GM19467 (cell line): ENCODE measurements at regions not wholly inside any gene's neighbourhood (a gene's known extent, or its start where the extent isn't known, plus 50 kb on each side); places are given as distances from the start of the nearest gene placed in this dataset.

Experiments used
- ATAC-seq: cut with Tn5 transposase; IDR thresholded peaks from one replicate; pipeline ENCODE4 v1.9.1; 2021; ENCODE audit warnings: mild to moderate bottlenecking, moderate library complexity; ENCODE audit not compliant: unreplicated experiment

DNA sequence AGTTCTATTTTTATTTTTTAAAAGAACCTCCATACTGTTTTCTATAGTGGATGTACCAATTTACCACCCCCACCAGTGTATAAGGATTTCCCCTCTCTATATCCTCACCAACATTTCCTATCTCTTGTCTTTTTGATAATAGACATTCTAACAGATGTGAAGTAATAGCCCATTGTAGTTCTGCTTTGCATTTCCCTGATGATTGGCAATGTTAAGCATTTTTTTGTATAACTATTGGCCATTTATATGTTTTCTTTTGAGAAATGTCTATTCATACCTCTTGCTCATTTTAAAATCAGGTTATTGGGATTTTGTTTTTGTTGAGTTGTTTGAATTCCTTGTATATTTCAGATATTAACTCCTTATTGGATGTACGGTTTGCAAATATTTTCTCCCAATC is 251.1 kb upstream of the HTR2C start:
- no peak for ATAC-seq

DNA sequence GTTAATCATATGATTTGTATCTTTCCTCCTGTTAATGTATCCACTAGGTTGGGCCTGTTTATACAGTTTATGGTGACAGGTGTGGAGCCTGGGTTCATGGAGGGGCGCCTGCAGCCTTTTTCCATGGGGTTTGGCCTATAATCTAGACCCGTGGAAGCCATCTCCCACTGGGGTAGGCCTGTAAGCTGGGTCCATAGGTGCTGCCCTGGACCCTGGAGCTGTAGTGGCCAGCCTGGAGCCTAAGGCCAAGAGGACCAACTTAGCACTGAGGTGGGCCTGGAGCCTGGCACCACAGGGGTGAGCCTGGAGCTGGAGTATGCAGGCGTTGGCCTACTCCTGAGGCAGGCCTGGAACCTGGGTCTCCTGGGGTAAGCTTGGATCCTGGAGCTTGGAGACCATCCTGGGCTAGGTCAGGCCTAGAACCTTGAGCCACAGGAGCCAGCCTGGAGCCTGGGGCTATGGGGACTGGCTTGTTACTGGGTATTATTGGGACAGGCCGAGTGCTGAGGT is 249.4 kb upstream of the HTR2C start:
- ATAC-seq, result no peak

DNA sequence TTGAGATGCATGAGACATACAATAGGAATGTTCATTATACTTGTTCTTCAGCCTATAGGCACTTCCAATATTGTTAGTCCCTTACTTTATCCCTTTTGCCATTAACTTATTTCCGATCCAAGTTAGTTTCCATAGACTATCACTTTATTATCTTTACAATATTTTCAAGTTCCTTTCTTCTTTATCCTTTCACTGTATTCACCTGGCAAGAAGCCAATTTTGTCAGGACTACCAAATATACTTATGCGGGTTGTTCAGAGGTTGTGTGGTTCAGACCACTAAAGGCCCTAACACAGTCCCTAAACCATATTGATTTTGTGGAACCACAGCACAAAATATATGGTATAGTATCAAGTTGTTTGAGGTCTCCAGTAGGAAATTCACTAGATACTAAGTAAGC is 245.0 kb upstream of the HTR2C start:
- ATAC-seq, result no peak

DNA sequence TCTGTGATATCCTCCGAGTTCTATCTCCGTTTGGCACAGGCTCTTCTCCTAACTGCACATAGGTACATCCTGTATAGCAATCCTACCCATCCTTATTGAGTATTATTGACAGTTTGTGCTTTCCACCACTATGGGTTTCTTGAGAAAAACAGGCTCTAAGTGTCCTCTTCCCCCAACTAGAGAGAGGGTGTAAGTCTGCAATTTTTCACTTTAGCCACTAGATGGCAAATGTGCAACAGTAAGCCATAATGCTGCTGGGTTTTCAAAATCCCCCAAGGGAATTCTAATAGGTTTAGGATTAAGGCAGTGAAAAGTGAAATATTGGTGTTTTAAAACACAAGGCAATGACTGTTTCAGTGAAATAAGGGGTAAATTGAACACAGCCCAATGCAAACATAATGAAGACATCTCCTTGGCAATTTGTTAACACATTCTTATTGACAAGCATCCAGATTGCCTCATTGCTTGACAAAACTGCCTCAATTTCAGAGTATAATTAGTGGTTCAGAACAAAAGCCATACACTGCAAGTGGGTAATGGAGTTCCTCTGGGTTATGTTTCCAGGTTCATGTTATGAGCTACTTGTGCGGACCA is 239.0 kb upstream of the HTR2C start:
- ATAC-seq, result peak; percentile 88

DNA sequence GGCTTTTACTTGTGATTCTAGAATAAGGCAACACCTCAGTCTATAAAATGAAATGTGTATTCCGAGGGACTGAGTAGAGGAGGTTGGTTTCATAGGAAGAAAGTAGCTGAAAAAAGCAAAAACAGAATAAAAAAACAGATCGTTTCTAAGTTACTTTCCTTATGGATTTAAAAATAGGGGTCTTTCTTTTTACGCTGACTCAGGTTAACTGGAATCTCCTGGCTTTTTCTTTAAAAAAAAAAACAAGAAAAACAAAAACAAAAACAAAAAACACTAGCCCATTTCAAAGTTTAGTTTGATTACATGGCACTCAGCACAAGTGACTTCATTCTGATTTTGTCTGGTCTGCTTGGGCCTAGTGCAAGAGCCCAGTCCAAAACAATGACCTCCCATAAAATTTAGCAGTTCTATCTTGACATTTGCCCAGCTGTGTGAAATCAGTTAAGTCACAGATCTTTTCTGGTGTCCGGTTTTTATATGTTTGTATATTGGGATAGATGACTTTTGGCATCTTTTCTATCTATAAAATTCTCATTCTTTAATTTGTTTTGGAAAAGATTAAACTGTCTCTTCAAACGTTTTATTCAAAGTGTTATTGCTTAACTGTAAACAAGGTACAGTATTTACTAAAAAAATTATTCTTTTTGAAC is 222.7 kb upstream of the HTR2C start:
- no peak for ATAC-seq

DNA sequence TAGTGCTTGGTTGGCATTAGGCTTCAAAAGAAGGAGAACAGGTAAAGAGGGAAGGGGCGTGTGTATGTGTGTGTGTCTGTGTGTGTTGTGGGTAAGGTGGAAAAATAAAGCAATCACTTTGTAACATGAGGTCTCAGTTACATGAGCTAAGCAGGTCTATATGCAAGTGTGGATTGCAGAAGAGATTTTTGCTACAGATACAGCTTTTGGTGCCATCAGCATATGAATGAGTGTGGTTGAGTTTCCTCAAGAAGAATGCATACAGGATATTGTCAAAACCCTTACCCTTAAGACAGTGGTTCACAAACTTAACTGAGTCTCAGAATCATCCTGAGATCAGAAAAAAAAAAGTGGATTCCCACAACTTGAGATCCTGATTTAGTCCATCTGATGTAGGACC is 220.5 kb upstream of the HTR2C start:
- no peak for ATAC-seq

DNA sequence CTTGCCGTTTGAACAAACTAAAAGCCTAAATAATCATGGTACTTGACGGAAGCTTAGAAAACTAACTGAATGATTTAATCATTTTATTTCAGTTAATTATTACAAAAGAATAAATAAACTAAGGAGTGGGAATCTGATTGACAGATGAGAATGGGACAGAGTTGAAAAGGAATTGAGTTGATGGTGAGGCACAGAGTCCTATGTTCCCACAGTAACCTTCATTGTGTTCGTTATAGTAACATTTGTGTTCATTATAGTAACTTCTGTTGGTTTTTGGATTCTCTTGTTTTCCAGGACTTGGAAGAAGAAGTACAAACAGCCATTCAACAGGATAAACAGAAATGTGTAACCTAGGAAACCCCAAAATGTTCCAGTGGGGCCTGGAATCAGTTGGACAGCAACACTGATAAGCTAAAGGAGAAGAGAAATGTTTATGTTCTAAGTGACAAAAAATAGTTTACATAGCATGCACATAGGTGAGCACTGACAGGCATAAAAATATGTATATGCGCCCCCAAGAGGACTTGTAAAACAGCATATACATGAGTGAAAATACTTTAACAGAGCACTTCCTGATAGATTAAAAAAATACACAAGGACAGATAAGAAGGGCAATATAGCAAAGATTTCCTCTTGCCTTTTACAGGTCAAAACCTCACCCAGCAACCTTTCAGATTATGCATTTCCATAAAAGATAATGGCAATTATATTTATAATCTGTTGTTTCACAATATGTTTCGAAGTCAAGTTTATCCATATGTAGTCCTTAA is 218.6 kb upstream of the HTR2C start:
- ATAC-seq, result no peak

DNA sequence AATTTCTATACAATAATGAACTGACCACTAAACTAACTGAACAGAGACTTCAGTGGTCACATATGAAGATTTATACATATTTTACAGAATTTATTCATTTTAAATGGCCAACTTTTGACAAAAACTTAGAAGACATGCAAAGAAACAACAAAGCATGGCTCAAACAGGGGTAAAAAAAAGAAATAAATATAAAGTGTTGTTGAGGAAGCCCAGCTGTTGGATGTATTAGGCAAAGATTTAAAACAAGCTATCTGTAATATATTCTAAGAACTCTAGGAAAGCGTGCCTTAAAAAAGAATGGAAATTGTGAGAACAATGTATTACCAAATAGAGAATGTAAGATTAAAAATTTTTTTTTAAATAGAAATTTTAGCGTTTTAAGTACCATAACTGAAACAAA is 210.9 kb upstream of the HTR2C start:
- no peak for ATAC-seq

DNA sequence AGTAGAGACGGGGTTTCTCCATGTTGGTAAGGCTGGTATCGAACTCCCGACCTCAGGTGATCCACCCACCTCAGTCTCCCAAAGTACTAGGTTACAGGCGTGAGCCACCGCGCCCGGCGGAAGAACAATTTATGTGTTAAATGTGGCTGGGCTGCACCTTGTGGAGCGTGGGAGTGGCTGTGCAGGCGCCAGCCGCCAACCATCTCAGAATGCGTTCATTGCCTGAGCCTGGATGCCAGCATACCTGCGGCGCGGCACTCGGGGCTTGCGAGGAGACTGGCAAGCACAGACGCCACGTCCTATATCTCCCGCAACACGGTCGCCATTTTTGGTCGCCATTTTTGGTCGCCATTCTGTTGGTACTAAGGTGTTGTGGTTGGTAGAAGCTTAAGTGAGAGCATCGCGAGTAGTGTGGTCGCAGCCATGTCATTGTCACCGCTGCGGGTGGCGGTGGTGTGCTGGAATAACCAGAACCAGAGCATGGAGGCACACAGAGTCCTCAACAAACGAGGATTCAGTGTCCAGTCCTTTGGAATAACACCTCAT is 193.6 kb upstream of the HTR2C start:
- no peak for ATAC-seq
